Activated CD4-positive, CD25-positive, alpha-beta regulatory T cell (primary cell): ENCODE measurements at regions not wholly inside any gene's neighbourhood (a gene's known extent, or its start where the extent isn't known, plus 50 kb on each side); places are given as distances from the start of the nearest gene placed in this dataset.
"Not testable (repeated sequence)": the region's sequence is repeated elsewhere in the genome, so short reads cannot be mapped to it uniquely, and the experiment has no call there.

Experiments
- DNase-seq, 4 experiments: peaks; one replicate each; lab custom pipeline; 2025; lab: John Stamatoyannopoulos, UW

DNA sequence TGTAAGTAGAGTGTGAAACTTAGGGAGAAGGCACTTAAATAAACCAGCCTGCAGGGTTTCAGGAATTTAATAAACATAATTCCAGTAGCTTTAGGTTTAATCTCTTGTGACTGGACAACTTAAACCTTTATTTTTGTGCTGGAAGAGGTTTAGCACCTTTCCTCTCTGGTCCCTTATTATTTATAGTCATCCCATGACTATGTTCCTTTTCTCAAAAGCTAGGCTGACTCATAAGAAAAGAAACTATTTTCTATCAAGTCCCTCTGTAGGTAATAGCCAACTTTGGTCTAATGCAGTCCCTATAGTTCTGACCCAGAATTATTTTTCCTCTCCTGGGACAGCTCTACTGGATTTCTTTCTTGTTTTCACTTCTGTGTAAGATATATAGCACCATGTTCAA is 588.9 kb downstream of the NR2F1-AS1 start:
- no peak for DNase-seq

DNA sequence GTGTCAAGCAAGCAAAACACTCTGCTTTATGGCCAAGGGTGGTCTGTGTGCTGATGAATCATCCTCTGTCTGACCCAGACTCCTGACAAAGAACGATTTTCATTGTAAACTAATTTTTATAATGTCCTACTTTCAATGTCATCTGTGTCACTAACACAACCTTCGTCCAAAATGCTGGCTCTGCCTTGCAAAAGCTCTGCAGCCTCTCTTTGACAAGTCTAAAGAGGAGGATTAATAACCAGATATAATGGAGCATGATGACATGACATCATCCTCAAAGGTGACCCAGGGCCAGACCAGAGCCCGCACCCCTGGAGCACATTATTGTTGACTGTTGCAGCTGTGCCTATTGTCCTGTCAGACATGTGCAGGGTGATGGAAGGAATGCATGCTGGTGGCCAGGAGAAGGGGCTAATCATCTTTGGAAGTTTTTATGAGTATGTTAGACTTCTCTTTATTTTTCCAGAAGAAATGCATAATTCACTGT is 589.4 kb downstream of the NR2F1-AS1 start:
- DNase-seq = no peak

DNA sequence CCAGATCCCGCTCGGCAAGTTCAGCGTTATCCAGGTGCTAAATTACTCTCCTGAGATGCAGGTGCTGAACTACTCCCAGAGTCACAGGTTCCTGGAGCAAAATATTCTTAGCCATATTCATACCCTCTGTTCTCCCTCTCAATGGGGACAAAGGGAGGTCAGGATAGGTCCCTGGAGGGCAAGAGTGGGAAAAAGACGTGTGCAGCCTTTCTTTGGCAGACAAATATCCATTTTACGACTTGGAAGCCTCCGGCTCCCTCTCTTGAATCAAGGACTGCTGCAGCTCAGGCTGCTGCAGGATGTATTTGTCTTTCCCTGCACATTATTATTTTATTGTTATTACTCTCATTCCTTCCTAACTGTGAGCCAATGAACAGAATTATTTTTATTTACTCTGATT is 590.2 kb downstream of the NR2F1-AS1 start:
- no peak for DNase-seq

DNA sequence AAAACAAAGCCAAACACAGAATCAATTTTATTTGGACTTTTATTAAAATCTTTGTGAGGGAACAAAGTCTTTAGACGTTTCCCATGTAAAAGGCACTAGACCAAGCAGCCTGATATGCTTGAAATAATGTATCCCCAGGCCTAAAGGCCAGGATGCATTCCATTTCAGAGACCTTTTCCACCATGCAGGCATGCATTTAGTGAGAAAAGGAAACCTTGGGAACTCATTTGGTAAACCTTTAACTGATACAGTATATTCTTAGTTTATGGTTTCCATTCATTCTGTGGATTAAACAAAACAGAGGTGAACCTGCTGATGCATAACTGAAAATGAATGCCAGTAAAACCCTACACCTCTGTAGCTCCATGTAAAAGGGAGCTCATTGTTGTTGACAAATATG is 600.0 kb downstream of the NR2F1-AS1 start:
- DNase-seq = no peak

DNA sequence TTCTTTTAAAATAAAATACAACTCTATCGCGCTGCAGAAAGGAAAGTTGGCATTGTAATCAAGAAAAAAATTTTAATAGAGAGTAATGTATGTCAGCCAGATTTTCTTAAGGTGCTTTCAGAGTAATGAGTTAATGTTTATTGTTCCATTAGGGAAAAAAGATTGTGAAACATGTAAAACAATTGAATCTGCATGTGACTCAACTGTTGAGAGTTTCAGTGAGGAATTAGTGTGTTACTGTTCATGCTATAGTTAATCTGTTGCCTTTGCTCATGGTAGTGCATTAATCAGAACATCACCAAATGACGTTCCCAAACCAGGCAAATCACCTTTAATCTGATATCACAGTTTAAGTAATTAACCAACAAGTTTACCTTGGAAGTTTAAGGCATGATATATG is 600.5 kb downstream of the NR2F1-AS1 start:
- no peak for DNase-seq

DNA sequence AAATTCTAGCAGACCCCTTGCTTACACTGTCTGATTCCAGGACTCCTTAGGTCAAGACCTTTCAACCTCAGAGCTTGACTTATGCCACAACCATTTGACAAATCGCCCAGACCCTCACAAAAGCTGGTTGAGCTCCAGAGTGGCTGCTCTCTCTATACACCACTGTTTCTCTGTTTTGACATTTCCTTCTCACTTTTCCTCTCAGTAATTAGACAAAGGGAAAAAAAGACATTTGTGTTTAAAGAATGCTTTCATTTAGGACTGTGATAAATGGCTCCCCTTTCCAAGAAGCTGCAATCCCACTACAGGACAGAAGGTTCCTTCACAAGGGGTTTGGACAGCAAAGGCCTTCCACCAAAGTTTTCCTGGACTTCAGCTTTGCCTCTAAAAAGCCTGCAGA is 601.3 kb downstream of the NR2F1-AS1 start:
- no peak for DNase-seq

DNA sequence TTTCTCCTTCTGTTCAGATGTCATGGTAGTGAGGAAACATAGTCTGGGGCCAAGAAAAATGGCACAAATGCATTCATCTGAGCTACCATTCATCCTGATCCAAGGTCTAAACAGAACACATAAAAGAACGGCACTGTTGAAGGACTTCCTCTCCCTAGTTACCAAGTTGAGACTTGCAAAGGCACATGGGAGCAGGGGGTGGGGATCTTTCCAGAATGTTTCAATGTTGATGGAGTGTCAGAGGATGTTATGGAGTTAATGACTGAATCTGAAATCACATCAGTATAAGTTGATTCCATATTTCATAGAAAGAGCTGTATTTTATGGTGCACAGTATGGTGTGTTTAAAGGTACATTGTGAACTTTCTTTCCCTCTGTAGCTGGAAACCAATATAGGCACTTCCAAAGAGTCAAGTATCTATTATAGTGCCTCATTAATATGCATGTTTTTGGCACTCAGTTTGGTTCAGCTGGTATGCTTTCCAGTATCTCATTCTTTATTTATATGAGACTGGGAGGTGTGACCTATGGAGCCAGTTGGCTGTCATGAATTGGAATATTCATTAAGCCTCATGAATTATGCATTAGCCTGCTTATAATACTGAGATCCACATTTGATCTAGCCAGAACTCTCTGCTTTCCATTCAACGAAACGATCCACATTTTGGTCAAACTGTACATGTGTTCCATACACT is 603.0 kb downstream of the NR2F1-AS1 start:
- no peak for DNase-seq

DNA sequence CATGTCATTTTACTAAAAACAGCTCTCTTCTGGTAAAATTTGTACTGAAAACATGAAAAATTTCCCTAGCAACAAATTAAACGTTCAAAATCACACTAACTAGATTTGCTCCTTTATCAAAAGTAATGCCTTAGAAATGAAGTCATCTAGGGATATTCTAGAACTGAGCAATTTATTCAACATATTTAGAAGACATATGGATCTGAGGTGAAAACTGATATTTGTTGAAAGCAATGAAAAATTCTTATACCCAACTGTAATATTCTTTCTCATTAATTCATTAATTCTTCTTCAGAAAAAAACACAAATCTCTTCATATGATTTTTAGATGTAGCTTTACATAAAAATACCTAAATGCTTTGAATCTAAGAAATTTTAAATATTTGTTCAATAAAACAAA is 604.9 kb downstream of the NR2F1-AS1 start:
- no peak for DNase-seq

DNA sequence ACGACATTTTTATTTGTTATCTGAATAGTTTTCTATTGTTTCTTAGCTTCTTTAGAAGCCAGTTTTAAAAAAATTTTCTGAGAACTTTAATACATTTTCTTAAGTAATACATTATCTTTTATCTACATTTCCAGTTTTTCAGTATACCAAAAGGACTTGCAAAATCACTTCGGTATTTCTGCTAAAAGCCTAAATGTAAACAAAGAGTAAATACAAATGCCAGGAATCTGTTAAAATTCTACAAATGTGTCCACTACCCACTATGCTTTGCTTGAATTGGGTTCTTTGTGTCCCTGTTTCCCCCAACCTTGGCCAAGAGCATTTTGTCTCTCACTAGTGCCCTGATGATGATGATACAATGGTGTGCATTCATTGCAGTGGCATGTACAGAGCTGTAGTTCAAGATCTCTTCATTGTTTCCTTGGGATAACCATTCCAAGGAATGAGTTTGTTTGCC is 611.2 kb downstream of the NR2F1-AS1 start:
- no peak for DNase-seq

DNA sequence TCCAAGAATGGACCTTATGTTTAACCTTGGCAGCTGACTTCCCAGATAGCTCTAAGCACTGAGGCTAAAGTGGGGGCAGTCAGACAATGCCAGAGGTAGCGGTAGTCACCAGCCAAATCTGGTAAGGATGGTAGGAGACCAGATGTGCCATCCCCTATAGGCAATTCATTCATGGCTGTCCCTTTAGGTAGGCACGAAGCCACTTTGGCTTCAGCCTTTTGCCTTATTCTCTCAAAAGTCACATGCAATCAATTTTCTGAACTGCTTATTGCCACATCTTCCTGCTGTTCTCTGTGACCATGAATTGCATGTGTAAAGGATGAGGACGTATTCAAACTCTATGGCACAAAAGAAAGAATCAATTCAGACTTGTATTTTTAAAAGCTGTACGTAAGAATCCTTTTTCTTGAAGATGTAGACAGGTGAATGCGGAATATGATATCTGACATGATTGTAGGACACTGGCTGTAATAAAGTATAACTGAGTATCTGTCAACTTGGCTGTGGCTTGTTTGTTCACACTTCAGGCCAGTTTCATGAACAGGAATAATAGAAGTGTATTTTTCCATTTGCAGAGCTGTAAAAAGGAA is 611.7 kb downstream of the NR2F1-AS1 start:
- DNase-seq = no peak

DNA sequence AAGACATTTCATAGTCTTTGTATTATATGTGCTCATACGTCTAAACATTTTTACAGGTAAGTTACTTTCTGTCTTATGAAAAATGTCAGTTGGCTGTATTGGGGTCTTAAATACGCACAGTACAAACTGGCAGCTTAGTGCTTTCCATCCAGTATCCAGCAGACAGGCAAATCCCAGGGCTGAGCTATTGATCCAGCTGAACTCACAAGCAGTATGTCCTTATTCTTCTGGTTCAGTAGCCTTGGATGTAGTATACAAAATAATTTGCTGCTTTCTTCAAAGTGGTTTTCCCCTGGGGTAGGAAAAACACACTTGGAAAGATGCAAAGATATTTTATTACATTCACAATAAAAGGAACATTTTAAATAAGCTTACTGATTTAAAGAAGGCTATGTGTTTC is 617.2 kb downstream of the NR2F1-AS1 start:
- DNase-seq = no peak

DNA sequence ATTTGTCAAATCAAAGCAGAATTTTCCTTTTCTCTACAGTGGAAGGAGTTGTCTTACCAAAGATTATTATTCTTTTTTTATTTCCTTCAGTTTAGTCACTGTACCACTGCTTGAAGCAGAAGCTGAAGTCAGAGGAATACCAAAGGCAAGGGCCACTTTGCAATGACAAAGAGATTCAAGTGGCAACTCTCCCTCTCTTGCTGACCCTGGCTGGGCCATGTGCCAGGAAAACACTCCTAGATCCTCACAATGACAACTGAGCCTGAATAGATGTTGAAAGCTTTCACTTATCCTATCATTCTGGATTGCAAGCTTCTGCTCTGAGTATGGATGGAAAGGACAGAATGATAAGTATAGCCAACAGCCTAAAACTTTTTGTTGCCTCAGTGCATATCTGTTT is 618.3 kb downstream of the NR2F1-AS1 start:
- no peak for DNase-seq

DNA sequence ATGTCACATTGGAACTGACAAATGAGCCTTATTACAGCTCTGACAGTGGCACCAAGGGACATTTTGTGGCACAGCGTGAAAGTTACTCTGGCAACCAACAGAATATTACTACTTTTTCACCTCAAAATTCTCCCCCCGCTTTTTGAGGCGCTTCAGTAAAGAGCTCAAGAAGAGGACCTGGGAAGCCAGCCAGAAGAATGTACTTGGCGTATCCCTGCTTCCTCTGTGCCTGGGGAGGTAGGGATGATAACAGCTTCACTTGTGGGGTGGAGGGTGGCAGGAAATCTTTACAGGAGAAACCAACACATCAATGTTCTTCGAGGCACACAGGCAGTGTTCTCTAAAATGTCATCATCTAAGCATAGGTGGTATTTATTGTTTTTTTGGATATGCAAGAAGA is 624.1 kb downstream of the NR2F1-AS1 start:
- no peak for DNase-seq

DNA sequence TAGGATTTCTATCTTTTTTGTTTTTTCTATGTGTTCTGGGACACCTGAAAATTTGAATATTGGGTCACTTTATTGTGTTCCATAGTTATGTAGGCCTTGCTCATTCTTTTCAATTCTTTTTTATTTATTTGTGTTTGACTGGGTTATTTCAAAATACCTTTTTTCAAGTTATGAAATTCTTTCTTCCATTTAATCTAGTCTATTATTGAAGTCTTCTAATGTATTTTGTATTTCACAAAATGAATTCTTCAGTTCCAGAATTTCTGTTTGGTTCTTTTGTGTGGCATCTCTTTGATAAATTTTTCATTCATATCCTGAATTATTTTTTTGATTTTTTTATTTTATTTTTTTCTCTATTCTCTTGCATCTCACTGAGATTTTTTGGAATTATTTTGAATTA is 628.8 kb downstream of the NR2F1-AS1 start:
- DNase-seq = no peak

DNA sequence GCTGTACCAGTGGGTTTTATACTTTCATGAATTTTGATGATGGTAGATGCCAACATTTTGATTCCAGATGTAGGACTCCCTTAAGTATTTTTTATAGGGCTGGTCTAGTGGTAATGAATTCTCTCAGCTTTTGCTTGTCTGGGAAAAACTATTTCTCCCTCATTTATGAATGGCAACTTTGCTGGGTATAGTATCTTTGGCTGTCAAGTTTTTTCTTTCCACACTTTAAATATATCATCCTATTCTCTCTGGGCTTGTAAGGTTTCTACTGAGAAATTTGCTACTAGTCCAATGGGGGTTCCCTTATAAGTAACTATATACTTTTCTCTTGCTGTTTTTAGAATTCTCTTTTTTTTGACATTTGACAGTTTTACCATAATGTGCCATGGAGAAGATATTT is 629.3 kb downstream of the NR2F1-AS1 start:
- no peak for DNase-seq

DNA sequence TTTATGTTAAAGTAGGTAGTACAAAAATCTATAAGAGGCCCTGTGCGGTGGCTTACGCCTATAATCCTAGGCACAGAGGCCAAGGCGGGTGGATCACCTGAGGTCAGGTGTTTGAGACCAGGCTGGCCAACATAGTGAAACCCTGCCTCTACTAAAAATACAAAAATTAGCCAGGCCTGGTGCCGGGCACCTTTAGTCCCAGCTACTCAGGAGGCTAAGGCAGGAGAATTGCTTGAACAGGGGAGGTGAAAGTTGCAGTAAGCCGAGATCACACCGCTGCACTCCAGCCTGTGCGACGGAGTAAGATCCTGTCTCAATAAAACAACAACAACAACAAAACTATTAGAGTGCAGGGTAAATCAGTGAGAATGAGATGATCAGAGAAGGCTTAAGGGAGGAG is 634.5 kb downstream of the NR2F1-AS1 start:
- no peak for DNase-seq

DNA sequence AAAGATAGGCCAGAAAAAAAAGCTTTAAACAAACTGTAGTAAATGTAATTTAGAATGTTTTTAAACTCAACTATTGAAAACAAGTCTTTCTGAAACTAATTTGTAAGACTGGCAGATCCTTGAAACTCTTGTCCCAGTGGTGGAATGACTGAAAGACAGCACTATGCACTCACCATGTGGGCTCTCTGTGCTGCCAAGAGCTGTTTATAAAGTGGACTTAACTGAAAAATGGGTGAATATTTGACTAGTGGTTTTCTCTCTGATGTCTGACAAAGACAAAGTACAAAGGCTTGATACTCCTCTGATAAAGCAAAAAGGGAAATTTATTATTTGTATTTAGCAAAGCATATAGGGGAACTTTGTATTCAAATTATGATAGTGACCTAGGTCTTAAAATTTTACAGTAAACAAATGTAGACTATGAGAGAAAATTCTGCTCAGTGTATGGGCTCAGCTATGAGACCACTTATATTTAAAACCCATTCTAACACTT is 635.4 kb downstream of the NR2F1-AS1 start:
- DNase-seq = no peak

DNA sequence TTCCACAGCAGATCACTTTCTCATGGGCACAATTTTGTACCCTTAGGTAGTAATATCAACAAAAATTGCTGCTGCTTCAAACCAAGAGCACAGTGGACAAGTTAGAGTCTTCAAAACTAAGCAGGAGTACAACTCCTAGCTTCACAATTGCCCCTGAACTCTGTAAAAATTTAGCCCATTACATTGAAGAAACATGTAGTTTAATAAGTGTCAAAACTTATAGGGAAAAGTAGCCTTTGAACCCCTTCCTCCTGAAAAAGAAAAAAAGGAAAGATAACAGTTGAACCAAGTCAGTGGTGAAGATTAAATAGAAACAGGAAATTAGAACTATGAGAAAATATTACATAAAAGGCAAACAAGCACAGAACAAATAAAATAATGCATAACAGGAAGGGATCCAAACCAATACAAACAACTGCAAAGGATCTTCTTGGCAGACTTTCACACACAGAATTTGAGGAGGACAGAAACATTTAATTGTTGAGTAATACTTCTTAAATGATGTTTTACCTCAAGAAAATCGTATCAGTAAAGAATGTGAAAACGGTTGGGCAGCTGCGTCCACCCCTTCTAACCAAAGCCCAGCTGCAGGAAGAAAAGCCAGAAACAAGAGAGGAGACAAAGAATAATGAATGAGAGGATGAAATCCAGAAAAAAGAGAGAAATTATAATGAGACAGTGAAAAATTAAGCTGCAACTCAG is 636.0 kb downstream of the NR2F1-AS1 start:
- no peak for DNase-seq

DNA sequence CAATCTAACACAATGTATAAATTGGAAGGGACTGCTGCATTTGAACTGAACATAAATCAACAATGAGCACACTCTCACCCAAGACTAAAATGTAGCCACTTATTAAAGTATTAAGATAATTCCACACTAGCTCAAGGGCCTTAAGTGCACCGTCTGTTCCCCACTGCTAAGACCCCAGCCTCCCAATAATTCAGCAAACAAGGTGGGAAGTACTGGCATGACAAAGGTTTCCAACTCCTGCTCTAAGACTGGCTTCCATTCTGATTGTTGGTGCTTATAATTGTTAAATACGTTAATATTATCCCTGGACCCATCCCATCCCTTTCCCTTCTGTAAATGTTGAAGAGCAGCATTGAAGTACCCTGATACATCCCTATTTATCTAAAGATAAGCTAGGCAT is 636.7 kb downstream of the NR2F1-AS1 start:
- no peak for DNase-seq

DNA sequence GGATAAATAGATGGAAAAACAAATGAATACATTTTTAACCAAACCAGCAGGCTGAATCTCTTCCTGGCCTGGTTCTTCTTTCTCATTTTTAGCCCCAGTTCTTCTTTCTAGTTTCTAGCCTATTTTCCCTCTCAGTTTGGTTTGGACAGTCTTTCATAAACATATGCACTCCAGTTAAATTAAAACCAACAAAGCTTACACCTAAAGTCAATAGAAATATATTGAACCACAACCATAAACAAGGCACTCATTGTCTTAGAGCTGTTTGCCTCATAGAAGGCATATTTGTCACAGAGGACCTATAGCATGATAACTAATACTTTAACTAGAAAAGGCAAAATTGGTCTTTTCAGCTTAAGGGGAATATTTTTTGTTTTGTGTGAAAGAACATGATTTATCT is 638.3 kb downstream of the NR2F1-AS1 start:
- no peak for DNase-seq

DNA sequence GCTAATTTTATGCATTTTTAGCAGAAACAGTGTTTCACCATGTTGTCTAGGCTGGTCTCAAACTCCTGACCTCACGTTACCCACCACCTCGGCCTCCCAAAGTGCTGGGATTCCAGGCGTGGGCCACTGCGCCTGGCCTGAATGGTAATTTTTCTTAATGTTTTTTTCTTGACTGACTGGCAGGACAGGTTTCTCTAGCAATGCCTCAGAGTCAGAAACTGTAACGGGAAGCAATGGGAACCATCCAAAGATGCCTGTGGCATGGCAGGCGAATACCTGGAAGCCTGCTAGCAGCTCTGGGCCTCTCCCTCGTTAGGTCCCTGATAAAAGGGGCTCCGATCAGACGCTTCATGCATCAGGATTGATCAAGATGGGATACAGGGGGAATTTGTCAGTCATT is 639.2 kb downstream of the NR2F1-AS1 start:
- DNase-seq = no peak

DNA sequence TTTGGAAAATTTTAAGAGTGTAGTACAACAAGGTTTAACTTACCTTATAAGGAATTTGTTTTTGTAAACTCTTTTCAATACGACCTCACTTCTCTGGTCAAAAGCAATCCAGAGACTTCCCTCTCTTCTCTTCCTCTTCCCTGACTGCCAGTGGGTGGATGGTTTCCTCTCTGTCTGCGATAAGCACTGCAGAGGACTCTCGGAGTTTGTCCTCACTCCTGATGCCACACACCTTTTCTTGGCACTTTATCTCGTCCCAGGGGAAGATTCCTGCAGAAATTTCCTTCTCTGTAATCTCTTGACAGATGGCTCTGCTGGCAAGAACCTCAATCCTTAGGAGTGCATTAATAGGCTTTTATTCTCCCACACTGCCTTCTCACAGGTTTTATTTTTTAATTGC is 641.6 kb downstream of the NR2F1-AS1 start:
- DNase-seq = no peak

DNA sequence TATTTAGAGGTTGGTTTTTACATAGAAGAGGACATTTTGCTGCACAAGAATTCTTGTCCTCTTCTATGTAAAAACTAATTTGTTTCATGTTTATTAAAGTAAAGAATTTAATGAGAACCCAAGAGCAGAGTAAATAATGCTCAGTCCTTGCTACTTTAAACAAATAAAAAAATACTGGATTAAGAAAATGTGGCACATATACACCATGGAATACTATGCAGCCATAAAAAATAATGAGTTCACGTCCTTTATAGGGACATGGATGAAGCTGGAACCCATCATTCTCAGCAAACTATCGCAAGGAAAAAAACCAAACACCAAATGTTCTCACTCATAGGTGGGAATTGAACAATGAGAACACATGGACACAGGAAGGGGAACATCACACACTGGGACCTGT is 643.6 kb downstream of the NR2F1-AS1 start:
- not testable (repeated sequence) for DNase-seq
